LoVo (cell line): ENCODE measurements at regions not wholly inside any gene's neighbourhood (a gene's known extent, or its start where the extent isn't known, plus 50 kb on each side); places are given as distances from the start of the nearest gene placed in this dataset.

ENCODE experiments used
- DNase-seq: peaks from one replicate; pipeline ENCODE4 v3.0.0-alpha.2; 2016; ENCODE audit warnings: low spot score

DNA sequence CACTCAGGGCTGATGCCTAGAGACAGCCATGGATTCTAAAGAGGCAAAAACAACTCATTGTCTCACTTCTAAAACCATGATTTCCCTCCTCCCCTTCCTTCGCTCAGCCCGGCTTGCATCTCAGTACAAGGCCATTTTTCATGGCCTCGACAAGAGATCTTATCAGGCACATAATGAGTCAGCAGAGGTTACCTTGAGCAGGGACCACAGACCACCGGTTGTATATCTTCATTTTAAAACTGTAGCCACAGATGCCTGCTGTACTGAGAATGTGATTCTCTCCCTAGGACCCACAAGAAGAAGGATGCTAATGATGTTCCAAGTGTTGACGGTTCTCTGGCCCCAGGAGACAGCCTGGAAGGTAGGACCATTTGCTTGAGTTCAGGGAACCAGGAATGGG, 331.9 kb downstream of the AJAP1 start:
- no peak for DNase-seq

DNA sequence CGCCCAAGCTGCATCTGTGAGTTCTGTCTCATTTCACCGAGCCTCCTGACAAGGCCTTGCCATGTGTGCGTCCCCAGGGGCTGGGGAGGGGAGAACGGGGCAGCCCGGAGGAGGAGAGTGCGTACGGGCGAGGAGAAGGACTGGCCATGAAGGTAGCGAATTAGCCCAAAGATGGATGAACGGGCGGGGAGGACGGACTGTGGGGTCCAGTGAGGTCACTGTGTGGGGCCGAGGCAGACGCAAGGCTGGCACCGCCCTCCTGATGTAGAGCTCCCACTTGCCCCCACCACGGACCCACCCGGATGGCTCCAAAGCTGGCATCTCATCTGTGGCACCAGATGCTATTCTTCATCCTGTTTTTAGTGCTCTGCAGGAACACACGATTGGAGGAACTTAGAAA, 330.4 kb downstream of the AJAP1 start:
- no peak for DNase-seq

DNA sequence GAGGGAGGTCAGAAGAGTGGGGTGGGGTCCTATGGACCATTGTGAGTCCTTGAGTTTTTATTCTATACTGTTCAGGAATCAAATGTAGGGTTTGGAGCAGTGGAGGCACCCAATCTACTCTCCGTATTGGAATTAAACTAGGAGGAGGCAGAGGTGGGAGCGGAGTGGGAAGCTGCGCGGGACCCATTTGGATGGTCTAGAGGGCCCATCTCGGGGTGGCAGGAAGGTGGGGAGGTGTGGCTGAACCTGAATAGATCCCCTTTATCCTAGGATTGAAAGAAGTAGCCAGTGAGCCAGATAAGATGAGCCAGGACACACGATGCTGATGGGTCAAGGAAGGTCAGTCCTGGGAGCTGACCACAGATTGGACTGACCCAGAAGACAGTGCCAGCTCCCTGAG, 325.8 kb downstream of the AJAP1 start:
- DNase-seq, result no peak

DNA sequence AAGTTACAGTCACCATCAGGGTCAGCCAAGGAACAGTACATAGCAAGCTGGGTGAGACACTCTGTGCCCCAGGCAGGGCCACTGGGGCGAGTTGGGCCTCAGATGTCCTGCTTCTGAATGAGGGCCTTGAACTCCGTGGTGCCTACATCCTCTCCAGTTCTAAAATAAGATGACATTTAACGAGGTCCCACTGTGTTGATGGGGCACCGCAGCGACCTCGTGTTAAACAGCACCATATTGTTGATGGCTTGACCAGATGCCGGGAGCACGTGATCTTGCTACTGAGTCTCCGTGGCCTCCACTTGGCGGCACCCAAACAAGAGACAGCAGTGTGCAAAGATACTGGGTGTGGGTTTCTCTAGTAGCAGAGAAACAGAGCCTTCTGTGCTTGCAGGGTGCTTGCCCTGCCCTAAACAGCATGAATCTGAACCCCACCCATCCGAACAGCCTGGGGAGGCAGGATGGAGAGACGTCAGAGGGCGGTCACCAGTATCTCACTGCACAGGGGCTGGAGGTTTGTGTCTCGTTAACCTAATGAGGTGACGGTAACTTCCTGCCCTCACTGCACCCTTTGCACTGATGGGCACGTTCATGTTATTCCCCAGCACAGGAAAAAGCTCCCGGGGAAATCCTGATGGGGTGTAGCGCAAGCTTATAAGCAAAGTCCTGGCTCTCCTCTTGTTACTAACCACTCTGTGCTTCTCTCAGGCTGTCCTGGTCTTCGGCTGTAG, 324.4 kb downstream of the AJAP1 start:
- DNase-seq, result no peak

DNA sequence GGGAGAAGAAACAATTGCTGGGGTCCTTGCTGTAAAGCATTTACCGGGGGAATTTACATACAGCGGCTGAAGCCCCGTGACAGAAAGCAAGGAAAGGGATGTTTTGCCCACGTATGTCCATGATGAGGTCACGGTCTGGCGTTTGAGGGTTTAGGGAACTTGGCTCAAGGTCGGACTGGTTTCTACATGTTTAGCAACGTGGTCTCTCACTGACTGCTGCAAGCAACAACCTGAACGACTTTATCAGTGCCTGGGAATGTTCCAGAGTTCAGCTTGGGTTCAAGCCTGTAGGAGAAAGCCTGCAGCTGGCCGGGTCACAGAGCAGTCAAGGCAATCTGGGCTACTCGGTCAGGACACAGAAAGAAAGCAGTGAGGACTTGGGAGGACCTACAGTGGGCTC, 323.3 kb downstream of the AJAP1 start:
- DNase-seq, result no peak

DNA sequence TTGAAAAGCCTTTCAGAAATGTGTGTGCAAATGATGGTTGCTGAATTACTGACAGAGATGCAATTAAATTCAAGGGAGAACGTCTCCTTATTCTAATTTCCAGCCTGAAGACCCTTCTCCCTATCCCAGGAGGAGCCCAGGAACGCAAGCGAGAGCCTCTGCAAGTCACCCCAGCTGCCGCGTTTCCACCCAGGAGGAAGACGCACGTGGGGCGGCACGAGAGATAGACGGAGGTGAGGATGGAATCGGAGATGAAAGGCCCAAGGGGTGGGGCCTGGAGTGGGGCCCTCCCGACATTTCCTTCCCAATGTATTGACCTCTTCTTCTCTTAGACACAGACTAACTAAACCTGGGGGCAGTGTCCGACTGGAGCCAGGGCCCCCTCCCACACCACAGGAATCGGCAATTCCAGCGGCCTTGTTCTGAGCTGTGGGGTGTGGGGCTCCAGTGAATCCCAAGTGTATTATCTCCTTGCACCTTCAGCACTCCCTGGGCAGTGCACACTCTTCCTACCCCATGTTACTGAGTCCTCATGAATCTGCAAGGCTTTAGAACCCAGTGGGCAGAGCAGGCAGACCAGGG, 322.5 kb downstream of the AJAP1 start:
- DNase-seq, result no peak

DNA sequence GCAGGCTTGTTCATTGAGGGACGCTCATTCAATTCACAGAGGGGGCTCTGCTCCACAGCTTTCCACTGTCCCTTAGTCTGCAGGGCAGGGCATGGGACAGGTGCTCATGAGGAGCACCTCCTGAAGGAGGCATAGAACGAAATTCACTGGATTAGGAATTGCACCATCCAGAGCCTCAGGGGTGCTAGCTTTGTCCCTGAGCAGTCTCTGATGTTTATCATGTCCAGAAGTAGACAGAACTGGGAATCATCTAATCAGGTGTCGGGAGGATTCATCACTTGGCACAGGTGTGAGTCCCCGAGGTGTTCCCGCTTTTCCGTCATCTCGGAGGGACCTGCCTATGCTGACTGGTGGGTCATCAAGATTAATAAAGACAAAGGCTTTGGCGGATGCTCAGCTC, 321.4 kb downstream of the AJAP1 start:
- no peak for DNase-seq

DNA sequence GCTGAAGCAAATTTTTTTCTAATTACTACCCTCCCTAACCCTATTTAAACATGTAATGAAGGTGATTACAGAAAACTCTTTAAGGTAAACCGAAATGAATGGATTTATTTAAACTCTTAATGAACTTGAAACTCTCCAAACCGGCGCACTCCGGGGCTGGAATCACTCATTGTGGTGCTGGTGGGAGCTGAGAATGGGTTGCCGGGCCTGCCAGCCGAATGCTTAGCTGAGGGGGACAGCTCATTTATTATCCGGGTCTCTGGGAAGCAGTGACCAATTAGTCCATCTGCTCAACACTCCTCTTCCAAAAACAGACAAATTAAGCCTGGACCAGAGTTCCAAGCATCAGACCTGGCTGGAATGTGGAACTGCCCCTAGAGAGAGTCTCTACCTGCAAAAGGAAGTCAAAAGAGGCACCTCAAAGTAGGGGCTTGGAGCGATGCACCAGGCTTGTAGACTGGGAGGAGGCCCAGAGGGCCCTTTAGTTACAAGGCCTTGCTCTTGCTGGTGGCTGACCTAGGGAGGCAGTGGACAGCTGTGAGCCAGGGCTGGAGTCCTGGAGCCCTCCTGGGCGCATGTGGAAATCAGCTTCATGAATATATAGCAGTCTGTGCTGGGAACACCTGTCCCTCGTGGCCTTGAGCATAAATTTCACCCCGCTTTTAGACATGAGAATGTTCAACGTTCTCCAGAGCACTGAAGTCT, 320.7 kb downstream of the AJAP1 start:
- no peak for DNase-seq

DNA sequence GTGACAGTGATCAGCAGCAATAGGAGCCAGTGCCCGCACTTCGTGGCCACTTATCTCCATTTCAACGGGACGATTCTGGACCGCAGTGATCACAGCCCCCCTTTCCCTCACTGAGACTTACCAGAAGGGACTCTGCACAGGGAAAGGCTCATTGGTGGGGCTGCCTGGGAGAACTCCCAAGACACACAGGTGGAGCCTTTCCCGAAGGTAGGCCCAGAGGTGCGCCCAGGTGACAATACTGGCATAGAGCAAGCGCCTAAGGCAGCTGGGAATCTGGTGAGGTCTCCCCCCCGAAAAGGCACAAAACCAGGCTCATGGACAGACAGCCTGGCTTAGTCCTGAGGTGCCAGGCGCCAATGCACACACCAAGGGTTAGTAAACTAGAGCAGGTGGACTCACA, 318.9 kb downstream of the AJAP1 start:
- DNase-seq, result no peak

DNA sequence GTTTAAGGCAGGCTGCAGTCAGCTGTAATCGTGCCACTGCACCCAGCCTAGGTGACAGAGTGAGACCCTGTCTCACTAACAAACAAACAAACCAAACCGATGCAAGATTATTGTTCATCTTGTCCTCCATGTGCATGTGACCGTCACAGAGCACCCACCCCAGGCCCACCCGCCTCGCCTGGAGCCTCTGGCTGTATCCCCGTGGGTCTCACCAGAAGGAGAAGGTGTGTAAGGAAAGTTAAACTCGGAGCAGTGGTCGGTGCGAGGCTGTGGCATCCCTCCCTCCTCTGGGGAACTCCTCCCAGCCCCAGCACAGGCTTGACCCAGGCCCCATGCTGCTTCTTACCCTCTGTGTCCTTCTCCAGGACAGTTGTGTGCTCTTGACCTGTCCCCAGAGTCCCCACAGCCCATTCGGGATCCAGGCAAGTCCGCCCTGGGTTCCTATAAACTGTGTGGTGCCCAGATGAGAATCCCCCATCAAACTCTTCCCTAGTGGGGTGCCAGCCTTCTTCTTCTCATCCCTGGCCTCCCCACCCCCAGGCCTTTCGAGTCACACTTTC, 318.4 kb downstream of the AJAP1 start:
- no peak for DNase-seq

DNA sequence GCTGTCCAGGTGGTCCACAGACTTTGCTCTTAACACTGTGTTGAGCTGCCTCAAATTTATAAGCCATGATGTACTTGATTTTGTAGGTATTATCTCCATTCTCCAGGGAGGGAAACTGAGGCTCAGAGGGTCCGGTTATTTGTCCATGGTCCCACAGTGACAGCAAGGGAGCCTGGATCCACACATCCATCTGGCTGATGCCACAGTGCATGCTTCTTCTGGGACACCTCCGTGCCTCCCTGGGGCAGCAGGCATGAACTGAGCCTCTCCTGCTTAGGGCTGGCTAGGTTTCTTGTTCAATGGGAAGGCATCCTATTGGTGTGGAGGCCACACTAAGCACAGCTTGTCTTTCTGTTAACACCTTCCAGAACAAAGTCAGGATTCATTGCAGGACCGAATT, 317.3 kb downstream of the AJAP1 start:
- DNase-seq, result no peak

DNA sequence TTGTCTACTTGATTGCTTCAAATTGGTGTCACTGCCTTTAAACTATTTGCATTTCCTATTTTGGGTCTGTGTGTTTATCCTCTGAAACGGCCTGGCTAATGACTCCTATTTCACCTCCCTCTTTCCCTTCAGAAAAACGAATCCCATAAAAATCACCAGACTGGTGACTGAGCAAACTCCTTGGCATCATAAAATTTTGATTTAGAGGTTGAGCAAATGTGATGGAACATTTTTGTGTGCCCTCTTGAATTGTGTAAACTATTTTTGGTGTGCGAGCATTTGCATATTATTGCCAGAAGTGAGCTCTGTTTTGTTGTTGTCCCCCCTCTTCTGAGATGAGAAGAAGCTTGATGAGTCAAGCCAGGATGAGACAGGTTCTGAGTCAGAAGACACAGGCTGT, 316.1 kb downstream of the AJAP1 start:
- no peak for DNase-seq

DNA sequence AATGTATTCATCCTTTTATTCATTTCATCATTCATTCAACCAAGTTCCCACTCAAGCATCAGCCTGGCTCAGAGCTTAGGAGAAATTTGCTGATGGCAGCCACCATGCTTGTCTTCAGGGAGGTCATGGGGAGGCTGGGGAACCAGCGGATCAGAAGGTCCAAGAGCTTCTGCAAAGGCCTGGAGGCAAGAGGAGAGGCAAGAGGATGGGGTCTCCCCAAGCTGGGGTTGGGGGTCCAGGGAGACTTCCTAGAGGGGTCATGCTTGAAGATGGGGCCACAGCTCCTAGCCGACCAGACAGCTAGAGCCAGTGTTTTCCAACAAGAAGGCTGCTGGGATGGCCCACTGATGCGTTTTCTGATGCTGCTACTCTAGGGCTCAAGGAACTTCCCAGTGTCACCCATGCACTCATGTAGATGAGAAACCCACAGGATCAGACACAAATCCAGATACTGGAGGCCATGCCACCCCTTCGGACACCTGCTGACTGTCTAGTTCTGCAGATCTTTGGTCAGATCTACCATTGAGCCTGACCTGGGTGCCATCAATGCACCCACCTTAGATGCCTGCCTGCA, 315.2 kb downstream of the AJAP1 start:
- no peak for DNase-seq

DNA sequence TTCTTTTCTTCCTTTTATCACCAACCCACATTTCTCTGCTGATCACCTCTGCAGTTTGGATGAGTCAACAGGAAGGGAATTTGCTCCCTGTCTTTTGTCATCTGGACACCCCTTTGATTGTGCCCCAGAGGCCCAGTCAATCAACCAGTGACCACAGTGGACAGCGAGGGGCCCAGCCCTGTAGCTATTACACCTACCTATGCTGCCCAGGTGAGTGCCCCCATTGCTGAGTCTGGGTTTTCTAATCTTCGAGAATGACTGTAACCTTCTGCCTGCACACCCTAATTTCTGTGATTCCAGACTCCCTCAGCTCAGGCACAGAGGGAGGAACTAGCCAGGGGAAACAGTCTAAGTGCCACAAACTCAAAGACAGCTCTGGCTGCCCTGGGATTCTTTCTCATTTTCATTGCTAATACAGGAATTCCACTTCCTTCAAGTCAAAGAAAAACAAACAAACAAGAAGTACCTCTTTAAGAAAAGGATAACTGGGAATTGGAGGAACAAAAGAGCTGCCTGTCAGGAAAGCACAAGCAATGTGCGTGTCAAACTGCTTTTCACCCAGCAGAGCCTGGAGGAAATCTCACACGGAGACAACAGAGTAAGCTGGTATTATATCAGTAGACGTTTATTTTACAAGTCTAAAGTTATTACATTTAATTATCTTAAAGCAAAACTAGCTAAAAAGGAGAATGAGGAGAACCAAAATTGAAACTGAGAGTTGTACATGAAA, 311.1 kb downstream of the AJAP1 start:
- no peak for DNase-seq

DNA sequence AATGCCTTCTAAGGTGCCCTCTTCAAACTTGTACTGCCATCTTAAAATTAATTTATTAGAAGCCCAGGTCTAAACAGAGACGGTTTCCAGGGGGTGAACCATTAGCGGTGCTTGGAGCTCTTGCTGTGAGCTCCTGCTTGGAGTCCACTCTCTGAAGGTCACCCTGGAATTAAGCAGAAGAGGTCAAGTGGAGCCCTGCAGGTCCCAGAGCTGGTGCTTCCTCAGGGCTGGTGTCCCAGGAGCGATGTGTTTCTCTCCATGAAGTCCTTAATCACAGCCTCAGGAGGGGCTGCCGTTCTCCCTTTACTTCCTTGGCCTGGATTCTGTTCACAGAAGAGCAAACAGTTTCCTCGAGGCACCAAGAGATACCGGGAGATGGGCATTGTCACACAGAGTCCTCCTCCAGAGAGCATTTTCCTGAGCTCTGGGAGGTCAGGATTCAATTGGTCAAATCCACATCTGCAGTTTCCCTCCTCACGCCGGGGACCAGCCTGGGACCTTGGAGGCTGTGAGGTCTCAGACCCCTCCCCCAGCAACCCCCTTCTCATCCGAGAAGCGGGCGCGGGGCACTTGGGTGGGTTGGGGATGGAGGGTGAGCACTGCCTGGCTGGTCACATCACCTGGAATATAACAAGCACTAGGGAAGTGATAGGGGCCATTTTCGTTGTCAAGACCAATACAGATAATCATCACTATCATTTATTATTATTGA, 310.4 kb downstream of the AJAP1 start:
- no peak for DNase-seq

DNA sequence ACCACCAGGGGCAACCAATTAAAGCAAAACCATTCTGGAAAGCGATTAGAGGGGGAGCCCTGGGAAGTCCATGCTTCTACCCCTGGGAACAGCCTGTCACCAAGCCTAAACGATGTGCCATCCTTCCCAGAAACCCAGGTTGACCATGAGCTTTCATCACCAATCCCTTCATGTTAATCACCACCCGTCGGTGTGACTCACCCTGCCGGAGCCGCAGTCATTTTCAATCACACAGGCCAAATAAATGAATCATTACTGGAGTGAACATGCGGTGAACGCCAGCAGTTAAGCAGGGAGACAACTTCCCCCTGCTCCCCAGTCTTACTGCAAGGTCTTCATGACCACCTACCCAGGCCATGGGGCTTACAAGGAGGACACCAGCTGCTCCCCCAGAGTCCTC, 308.8 kb downstream of the AJAP1 start:
- DNase-seq, result peak; percentile 2

DNA sequence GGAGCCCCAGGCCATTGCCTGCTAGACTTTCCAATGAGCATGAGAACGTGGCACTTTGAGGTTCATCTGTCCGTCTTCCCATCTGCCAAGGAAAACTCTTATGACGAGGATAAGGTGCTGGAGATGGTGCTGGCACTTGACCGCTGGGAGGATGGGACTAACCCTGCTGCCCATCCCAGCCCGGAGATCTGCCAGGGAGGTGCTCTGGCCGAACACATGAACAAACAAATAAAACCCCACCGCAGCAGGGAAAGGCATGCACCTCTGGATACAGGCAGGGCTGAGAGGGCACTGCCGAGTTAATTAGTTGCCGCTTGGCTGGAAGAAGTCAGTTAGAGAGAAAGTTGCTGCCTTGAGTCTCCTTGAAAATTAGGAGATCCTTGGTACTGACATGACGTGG, 308.4 kb downstream of the AJAP1 start:
- no peak for DNase-seq

DNA sequence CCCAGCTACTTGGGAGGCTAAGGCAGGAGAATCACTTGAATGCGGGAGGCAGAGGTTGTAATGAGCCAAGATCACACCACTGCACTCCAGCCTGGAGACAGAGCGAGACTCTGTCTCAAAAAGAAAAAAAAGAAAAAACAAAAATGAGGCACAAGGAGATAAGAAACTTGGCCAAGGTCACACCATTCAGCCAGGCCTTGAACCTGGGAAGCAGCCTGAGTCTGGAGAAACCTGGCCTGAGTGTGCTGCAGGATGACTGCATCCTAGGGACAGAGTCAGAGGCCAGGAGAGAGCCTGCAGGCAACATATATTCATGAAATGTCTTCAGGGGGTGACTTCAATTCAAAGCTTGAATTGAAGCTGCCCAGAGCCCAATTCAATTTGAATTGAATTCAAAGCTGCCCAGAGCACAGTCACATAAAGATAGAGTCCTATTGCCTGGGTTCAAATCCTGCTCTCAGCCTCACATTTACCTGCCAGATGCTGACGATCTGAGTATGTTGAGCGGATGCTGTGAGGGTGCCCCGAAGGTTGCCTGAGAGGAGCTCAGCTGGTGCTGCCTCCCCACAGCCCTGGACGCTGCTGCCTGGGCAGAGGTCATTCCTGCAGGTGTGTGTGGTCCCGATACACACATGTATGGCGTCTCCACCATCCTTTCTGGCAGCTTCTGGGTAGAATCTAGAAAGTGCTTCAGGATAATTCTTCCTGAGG, 307.7 kb downstream of the AJAP1 start:
- no peak for DNase-seq

DNA sequence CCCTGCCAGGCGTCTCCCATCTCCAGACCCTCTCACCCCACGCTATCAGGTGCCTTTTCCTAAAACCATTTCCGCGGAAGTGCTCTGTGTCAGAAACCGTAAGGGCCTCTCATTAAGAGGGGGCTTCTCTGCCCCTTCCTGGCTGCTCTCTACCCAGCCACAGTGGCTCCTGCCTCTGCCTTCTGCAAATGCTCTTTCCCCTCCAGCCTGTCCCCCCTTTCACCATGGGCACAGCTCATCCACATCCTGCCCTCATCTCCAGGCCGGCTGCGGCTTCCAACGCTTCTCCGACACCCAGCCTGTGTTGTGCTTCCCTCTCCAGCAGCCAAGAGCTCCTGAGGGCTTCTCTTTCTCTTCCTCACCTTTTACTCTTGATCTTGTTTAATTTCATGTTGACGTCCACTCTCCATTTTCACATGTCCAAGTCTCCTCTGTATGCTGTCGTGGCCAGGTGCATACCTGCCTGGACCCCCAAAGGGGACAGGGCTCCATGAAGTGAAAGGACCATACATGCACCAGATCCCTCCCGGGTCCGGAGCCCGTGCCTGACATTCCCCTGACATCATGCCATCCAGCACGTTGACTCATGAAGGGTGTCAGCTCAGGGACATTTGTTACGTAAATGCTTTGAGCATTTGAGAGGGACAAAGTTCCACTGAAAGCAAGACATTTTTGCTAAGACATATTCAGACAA, 306.5 kb downstream of the AJAP1 start:
- no peak for DNase-seq

DNA sequence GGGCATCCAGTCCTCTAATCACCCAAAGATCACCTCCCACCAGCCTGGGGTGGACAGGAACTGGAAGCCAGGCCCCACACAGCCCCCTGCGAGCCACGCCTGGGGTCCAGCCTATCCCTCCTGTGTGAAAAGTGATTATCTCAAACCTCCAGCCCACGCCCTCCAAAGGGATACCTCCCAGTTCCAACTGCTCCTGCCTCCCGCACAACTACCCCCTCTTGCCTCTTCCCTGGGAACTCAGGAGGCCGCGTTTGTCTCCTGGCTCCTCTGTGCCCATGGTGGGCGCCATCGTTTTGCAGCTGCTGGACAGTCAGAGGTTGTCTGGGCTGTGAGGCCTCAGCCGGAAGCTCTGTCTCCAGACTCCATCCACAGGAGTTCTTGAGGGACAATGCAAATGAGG, 305.9 kb downstream of the AJAP1 start:
- DNase-seq, result no peak
